Osteoblast (primary cell): ENCODE measurements at regions not wholly inside any gene's neighbourhood (a gene's known extent, or its start where the extent isn't known, plus 50 kb on each side); places are given as distances from the start of the nearest gene placed in this dataset.

Experiments used
- DNase-seq: peaks from one replicate; pipeline ENCODE4 v3.0.0; 2011; ENCODE audit warnings: low spot score, mixed read lengths; ENCODE audit not compliant: insufficient read length; ENCODE audit errors: missing footprints
- H2AFZ ChIP-seq: 2 replicates; pipeline ENCODE4 v1.6.0; 2011; ENCODE audit warnings: mild to moderate bottlenecking, low read length
- H3K27ac ChIP-seq: 2 replicates; pipeline ENCODE4 v1.5.1; 2011; ENCODE audit warnings: mild to moderate bottlenecking, low read depth, low read length, moderate library complexity
- H3K27me3 ChIP-seq: 2 replicates; pipeline ENCODE4 v1.6.0; 2012; ENCODE audit warnings: mild to moderate bottlenecking, control low read depth, inconsistent platforms, low read length, moderate library complexity; ENCODE audit not compliant: insufficient read depth
- H3K36me3 ChIP-seq: 2 replicates; pipeline ENCODE4 v1.5.1; 2011; ENCODE audit warnings: mild to moderate bottlenecking, low read length, control low read depth, moderate library complexity; ENCODE audit not compliant: insufficient read depth
- H3K4me1 ChIP-seq: 2 replicates; pipeline ENCODE4 v1.5.1; 2011; ENCODE audit warnings: mild to moderate bottlenecking, low read length, control low read depth, moderate library complexity; ENCODE audit not compliant: insufficient read depth
- H3K4me2 ChIP-seq: 2 replicates; pipeline ENCODE4 v1.6.0; 2011; ENCODE audit warnings: mild to moderate bottlenecking, low read length; ENCODE audit not compliant: insufficient read depth
- H3K4me3 ChIP-seq: fragments of 200-600 bp; sonication (generic); 3 replicates; pipeline ENCODE4 v1.5.1; 2012; ENCODE audit warnings: mild to moderate bottlenecking, low read length, inconsistent platforms; ENCODE audit not compliant: insufficient read depth
- H3K79me2 ChIP-seq: 2 replicates; pipeline ENCODE4 v1.6.0; 2012; ENCODE audit warnings: mild to moderate bottlenecking, low read length, control low read depth, inconsistent platforms; ENCODE audit not compliant: insufficient read depth
- H3K9me3 ChIP-seq: 2 replicates; pipeline ENCODE4 v1.5.1; 2011; ENCODE audit warnings: low read depth, low read length, control low read depth
- H4K20me1 ChIP-seq: 2 replicates; pipeline ENCODE4 v1.6.0; 2012; ENCODE audit warnings: mild to moderate bottlenecking, low read length, control low read depth; ENCODE audit not compliant: insufficient read depth
- TF ChIP-seq, protein P1 (sequence below): IDR thresholded peaks from 2 replicates; pipeline ENCODE4 v1.5.1; 2011; ENCODE audit warnings: mild to moderate bottlenecking, low read depth, low read length, moderate library complexity; ENCODE audit errors: extremely low read depth

DNA sequence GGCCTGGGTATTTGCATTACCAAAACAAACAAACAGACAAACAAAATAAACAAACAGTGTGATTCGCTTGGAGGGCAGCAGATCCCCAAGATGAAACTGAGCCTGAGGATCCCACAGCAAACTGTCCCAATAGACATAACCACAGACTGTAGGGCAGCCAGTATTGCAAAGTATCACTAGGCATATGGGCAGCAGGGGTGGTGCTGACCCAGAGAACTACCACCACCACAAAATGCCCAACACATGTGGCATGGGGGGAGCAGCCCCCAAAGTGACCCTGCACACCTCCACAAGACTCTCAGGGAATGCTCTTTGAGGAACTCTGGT, 330.1 kb downstream of the CYRIA start:
- TF ChIP-seq, protein P1, sequence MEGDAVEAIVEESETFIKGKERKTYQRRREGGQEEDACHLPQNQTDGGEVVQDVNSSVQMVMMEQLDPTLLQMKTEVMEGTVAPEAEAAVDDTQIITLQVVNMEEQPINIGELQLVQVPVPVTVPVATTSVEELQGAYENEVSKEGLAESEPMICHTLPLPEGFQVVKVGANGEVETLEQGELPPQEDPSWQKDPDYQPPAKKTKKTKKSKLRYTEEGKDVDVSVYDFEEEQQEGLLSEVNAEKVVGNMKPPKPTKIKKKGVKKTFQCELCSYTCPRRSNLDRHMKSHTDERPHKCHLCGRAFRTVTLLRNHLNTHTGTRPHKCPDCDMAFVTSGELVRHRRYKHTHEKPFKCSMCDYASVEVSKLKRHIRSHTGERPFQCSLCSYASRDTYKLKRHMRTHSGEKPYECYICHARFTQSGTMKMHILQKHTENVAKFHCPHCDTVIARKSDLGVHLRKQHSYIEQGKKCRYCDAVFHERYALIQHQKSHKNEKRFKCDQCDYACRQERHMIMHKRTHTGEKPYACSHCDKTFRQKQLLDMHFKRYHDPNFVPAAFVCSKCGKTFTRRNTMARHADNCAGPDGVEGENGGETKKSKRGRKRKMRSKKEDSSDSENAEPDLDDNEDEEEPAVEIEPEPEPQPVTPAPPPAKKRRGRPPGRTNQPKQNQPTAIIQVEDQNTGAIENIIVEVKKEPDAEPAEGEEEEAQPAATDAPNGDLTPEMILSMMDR, result no peak
- H3K36me3 ChIP-seq, result no peaks in the 10 kb centered on the region
- H2AFZ ChIP-seq, result no peak overlapping the region
- peak; percentile 65 for DNase-seq
- H3K9me3 ChIP-seq, result no peaks in the 10 kb centered on the region
- H3K4me1 ChIP-seq, result no peaks in the 10 kb centered on the region
- H4K20me1 ChIP-seq, result no peaks in the 10 kb centered on the region
- no peak overlapping the region for H3K4me3 ChIP-seq
- H3K4me2 ChIP-seq, result no peak overlapping the region
- H3K79me2 ChIP-seq, result no peaks in the 10 kb centered on the region
- no peak overlapping the region for H3K27ac ChIP-seq
- no peaks in the 10 kb centered on the region for H3K27me3 ChIP-seq

DNA sequence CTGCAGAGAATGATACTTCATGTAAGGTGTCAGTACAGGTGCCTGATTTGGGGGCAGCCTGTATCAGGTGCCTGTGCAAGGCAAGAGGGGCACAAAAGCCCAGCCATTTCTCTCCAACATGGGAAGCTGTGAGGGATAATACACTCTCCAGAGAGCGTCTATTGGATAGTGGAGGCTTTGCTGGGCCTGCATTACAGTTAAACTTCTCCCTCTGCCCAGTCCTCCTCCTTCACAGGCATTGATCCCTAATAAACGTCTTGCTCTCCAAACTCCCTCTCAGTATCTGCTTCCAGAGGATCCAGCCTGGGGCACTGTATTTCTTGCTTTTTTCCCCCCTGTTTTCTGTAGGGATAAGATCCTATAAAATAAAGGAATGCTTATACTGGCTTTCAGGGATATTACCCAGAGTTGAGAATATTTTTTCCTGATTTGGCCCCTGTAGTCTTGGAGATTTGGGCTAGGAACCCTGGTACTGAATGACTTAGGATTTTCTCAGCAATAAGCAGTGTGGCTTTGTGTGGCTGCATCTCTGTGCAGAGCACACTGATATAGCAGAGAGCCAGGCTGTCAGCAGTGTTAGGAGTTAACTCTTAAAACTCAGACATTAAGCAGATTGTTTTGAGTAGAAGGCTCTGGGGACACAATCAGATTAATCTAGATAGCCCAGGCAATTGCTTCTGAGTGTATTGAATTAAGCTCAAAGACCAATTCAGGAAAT, 330.6 kb downstream of the CYRIA start:
- Histone ChIP-seq H3K4me1 (no peaks in the 10 kb centered on the region), H3K4me2 (no peak overlapping the region), H3K9me3 (no peaks in the 10 kb centered on the region), H3K27me3 (no peaks in the 10 kb centered on the region), H3K79me2 (no peaks in the 10 kb centered on the region), H2AFZ (no peak overlapping the region), H3K36me3 (no peaks in the 10 kb centered on the region), H4K20me1 (no peaks in the 10 kb centered on the region), H3K4me3 (no peak overlapping the region), H3K27ac (no peak overlapping the region)
- TF ChIP-seq, protein P1, result no peak
- no peak for DNase-seq

DNA sequence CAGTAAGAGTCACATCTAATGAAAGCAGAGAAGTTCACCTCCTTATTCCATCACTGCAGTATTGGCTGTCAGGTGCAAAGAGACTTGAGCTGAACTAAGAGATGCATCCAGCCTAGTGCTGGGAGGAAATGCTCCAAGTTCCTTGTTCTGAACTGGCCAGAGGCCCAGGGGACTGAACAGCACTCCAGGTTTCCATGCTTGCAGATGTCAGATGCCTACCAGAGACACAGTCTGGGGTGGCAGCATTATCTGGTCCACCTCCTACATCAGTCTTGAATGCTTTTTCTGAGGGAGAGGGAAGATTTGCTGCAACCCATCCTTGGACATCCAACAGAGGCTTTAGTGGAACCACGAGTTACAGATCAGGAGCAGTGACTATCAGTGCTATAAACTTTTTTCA, 331.3 kb downstream of the CYRIA start:
- TF ChIP-seq, protein P1, result no peak
- H3K4me2 ChIP-seq, result no peak overlapping the region
- no peaks in the 10 kb centered on the region for H3K9me3 ChIP-seq
- no peaks in the 10 kb centered on the region for H4K20me1 ChIP-seq
- no peak overlapping the region for H3K27ac ChIP-seq
- no peaks in the 10 kb centered on the region for H3K79me2 ChIP-seq
- peak; percentile 23 for DNase-seq
- no peaks in the 10 kb centered on the region for H3K27me3 ChIP-seq
- no peak overlapping the region for H3K4me3 ChIP-seq
- no peak overlapping the region for H2AFZ ChIP-seq
- H3K36me3 ChIP-seq, result no peaks in the 10 kb centered on the region
- no peaks in the 10 kb centered on the region for H3K4me1 ChIP-seq

DNA sequence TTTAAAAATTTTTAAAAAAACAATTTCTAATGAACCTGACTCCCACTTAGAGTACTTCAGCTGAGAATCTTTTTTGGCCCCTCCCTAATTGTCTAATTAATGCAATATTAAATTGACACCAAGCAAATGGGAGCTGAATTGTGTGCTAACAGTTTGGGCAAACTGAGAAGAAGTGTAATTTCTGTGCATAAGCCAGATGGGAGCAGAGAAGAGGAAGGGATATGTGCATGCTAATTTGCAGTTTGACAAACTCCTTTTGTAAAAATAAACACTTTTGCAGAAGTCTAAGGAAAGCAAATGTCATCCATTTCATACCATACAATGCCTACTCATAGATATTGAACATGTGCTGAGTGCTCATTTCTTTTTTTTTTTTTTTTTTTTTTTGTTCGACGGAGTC, 332.0 kb downstream of the CYRIA start:
- no peaks in the 10 kb centered on the region for H3K4me1 ChIP-seq
- H3K36me3 ChIP-seq, result no peaks in the 10 kb centered on the region
- H3K27me3 ChIP-seq, result no peaks in the 10 kb centered on the region
- H2AFZ ChIP-seq, result no peak overlapping the region
- no peak overlapping the region for H3K4me2 ChIP-seq
- H4K20me1 ChIP-seq, result no peaks in the 10 kb centered on the region
- H3K27ac ChIP-seq, result no peak overlapping the region
- TF ChIP-seq, protein P1, result no peak
- no peaks in the 10 kb centered on the region for H3K79me2 ChIP-seq
- DNase-seq, result peak; percentile 11
- no peak overlapping the region for H3K4me3 ChIP-seq
- H3K9me3 ChIP-seq, result no peaks in the 10 kb centered on the region
